GM12872 (cell line): ENCODE measurements at regions not wholly inside any gene's neighbourhood (a gene's known extent, or its start where the extent isn't known, plus 50 kb on each side); places are given as distances from the start of the nearest gene placed in this dataset.

ENCODE experiments used
- TF ChIP-seq, protein P1 (sequence below): IDR thresholded peaks from 3 replicates; pipeline ENCODE4 v1.5.1; 2011; ENCODE audit warnings: low read depth, mild to moderate bottlenecking, low read length, moderate library complexity; ENCODE audit not compliant: insufficient read depth

DNA sequence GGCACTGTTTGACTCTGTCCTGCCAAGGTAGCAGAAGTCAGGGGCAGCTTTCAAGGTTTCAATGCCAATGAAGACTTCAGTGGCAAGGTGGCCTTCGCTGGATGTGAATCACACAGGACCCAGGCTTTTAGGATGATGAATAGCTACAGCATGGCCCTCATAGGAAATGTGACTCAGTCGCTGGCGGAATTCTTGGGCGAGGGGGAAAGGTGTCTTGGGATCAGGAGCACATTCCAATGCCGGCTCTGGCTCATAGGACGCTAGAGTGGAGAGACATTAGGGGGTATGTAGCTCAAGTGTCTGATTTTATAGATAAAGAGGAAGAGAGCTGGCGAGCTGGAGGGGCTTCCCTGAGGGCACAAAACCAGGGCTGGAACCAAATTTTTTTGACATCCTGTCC, 68.6 kb downstream of the SMIM21 start:
- TF ChIP-seq, protein P1, sequence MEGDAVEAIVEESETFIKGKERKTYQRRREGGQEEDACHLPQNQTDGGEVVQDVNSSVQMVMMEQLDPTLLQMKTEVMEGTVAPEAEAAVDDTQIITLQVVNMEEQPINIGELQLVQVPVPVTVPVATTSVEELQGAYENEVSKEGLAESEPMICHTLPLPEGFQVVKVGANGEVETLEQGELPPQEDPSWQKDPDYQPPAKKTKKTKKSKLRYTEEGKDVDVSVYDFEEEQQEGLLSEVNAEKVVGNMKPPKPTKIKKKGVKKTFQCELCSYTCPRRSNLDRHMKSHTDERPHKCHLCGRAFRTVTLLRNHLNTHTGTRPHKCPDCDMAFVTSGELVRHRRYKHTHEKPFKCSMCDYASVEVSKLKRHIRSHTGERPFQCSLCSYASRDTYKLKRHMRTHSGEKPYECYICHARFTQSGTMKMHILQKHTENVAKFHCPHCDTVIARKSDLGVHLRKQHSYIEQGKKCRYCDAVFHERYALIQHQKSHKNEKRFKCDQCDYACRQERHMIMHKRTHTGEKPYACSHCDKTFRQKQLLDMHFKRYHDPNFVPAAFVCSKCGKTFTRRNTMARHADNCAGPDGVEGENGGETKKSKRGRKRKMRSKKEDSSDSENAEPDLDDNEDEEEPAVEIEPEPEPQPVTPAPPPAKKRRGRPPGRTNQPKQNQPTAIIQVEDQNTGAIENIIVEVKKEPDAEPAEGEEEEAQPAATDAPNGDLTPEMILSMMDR, result no peak

DNA sequence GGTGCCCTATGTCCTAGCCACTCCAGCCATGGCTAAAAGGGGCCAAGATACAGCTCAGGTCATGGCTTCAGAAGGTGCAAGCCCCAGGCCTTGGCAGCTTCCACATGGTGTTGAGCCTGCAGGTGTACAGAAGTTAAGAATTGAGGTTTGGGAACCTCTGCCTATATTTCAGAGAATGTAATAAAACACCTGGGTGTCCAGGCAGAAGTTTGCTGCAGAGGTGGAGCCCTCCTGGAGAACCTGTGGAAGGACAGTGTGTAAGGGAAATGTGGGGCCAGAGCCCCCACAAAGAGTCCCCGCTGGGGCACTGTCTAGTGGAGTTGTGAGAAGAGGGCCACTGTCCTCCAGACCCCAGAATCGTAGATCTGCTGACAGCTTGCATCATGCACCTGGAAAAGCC, 74.1 kb downstream of the SMIM21 start:
- TF ChIP-seq, protein P1, result no peak

DNA sequence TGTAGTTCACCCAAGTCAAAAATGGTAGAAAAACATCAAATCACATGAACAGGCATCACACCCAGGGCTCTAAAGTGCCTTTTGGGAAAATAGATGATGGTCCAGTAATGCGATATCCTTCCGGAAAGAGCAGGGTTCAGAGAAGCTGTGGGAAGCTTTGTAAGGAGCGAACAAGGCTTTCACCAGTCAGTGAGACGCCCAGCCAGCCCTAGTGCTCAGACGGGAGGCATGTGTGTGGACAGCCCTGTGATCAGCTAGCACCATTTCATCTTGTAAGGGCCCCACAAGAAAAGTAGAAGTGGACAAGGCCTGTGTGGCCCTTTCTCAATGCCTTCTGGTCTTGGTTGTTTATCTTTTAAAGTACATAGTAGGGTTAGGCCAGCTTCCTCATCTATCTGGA, 76.1 kb downstream of the SMIM21 start:
- TF ChIP-seq, protein P1, result no peak

DNA sequence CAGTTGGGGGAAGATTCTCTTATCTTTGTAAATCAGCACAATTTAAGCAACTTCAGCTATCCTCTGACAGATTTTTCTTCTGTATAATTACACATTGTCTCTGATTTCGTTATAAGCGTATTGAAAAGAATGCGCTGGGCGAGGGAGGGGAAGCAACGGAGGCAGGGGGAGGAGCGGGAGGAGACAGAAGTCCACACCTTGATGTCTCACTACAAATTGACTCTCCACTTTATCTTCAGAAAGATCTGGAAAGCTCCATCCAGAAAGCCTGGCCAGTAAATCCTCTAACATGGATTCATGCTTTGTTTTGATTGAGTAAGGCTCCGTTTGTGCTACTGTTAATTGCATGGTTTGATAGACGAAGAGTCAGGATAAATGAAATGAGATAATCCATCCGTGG, 76.6 kb downstream of the SMIM21 start:
- TF ChIP-seq, protein P1, result no peak

DNA sequence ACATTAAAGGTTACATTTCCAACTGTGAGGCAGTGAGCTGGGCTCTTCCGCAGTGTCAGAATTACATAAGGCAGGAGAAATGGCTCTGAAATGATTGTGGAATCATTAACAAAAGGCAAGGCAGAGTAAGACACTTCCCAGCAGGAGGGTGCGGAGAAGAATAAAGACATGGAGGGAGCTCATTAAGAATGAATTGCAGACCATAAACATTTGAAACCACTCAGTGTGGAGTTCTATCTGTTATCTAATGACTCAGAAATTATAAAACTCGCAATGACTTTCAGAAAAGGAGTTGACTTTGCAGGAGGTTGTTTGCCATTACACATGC, 77.0 kb downstream of the SMIM21 start:
- TF ChIP-seq, protein P1, result no peak

DNA sequence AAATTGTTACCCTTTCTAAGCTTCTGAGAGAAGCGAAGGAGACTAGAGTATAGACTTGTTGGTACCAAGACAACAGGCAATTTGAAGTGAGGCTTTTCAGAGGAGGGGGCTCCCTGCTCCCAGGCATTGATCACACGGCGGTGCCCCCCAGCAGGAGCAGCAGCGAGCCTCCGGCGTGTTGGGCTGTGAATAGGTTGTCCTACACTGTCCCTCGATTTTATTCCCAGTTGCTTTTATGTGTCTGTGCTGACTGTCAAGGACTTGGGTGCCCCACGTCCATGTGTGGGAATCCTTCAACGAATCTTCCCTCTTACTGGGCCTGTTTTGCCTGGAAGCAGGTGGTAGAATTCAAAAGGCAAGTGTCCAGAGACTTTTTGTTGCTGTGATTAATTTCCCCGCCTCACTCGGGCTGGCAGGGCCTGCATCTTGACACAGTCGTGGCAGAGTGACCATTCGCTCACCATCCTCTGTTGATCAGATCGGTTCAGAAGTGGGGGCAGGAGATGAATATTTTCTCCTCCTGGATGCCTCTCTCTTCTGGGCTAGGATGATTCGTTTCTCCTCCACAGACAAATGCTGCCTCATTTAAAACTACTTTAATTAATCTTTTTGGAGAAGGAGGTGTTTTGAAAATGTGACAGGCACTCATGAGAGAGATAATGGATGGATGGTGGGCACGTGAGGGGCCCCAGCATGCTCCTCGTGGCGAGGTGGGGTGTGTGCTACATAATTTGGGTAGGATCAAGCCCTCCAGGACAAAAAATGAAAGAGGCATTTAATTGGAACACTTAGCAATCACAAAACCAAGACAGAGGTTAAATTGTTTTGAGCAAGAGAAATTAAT, 77.6 kb downstream of the SMIM21 start:
- TF ChIP-seq, protein P1, result no peak

DNA sequence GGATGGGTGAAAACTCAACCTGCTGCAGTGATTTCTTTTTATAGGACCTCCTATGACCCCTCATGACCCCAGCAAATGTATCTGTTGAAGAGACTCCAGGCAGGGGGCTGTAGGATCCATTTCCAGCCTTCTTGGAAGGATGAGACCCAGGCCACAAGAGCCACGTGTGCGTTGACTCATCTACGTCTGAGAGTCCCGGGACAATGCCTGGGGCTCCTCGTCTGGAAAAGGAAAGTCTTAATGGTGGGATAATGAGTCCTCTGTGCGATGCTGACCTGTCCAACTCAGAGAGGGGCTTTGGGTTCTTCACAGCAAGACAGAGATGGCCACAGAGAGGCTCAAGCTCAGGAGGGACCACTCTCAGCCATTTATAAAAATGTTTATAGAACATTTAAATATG, 80.8 kb downstream of the SMIM21 start:
- TF ChIP-seq, protein P1, result no peak
